Astrocyte of the cerebellum (primary cell): ENCODE measurements at regions not wholly inside any gene's neighbourhood (a gene's known extent, or its start where the extent isn't known, plus 50 kb on each side); places are given as distances from the start of the nearest gene placed in this dataset.

ENCODE experiments used
- DNase-seq: peaks from one replicate; pipeline ENCODE4 v3.0.0-alpha.2; 2011; ENCODE audit warnings: low read depth
- H3K4me3 ChIP-seq: 2 replicates; pipeline ENCODE4 v1.5.1; 2011; ENCODE audit warnings: mild to moderate bottlenecking, low read depth, low read length, moderate library complexity
- in situ Hi-C: cut with HindIII; loops from 2 replicates; pipeline ENCODE4 v1.10.0; 2017; ENCODE audit warnings: low sequenced_read_pairs
- TF ChIP-seq, protein P1 (sequence below): IDR thresholded peaks from 2 replicates; pipeline ENCODE4 v1.5.1; 2012; ENCODE audit warnings: low read length, low read depth, moderate library complexity, mild to moderate bottlenecking; ENCODE audit errors: missing control alignments

DNA sequence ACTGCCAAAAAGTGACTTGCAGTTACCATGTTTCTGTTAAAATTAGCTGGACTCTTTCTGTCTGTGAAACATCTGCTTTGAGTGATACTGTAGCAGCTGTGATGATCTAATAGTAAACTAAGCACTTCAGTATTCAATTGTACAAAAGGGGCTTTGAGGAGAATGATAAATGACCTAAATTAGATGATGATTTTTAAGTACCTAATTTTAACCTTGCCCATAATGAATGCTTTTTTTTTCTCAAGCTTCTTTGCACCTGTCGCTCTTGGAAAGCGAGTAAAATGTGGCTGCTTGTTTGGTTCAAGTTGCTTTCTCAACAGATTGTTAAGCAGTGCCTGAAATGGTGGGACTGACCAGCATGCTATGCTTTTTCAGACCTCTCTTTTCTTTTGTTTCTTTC, 752.3 kb downstream of the EPHA3 start:
- in situ Hi-C loops: no loop called here

DNA sequence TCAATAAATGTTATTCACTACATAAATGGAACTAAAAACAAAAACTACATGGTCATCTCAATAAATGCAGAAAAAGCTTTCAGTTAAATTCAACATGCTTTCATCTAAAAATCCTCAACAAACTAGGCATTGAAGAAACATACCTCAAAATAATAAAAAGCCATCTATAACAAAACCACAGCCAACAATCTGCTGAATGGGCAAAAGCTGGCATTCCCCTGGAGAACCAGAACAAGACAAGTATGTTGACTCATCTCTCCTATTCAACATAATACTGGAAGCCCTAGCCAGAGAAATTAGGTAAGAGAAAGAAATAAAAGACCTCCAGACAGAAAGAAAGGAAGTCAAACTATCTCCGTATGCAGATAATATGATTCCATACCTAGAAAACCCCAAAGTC, 759.9 kb downstream of the EPHA3 start:
- no peak overlapping the region for H3K4me3 ChIP-seq
- DNase-seq: no peak
- TF ChIP-seq, protein P1, sequence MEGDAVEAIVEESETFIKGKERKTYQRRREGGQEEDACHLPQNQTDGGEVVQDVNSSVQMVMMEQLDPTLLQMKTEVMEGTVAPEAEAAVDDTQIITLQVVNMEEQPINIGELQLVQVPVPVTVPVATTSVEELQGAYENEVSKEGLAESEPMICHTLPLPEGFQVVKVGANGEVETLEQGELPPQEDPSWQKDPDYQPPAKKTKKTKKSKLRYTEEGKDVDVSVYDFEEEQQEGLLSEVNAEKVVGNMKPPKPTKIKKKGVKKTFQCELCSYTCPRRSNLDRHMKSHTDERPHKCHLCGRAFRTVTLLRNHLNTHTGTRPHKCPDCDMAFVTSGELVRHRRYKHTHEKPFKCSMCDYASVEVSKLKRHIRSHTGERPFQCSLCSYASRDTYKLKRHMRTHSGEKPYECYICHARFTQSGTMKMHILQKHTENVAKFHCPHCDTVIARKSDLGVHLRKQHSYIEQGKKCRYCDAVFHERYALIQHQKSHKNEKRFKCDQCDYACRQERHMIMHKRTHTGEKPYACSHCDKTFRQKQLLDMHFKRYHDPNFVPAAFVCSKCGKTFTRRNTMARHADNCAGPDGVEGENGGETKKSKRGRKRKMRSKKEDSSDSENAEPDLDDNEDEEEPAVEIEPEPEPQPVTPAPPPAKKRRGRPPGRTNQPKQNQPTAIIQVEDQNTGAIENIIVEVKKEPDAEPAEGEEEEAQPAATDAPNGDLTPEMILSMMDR: no peak
- in situ Hi-C loops: no loop called here

More for the DNA sequence above, 752.3 kb downstream of the EPHA3 start:
- TF ChIP-seq, protein P1: no peak
- no peak overlapping the region for H3K4me3 ChIP-seq
- no peak for DNase-seq

GRCh38 chr3:89876116-89876515, 768.7 kb downstream of the EPHA3 start:
- no peak overlapping the region for H3K4me3 ChIP-seq
- DNase-seq: no peak
- TF ChIP-seq, protein P1: no peak
- in situ Hi-C loops: no loop called here

GRCh38 chr3:89877230-89877629, 769.8 kb downstream of the EPHA3 start:
- in situ Hi-C loops: no loop called here
- TF ChIP-seq, protein P1: no peak
- DNase-seq: no peak
- H3K4me3 ChIP-seq: no peak overlapping the region

- TF ChIP-seq, protein P1: no peak
- H3K4me3 ChIP-seq: no peak overlapping the region
- in situ Hi-C loops: no loop called here
- no peak for DNase-seq
These were observed 782.0 kb downstream of the EPHA3 start for GRCh38 chr3:89889386-89889785.

DNA sequence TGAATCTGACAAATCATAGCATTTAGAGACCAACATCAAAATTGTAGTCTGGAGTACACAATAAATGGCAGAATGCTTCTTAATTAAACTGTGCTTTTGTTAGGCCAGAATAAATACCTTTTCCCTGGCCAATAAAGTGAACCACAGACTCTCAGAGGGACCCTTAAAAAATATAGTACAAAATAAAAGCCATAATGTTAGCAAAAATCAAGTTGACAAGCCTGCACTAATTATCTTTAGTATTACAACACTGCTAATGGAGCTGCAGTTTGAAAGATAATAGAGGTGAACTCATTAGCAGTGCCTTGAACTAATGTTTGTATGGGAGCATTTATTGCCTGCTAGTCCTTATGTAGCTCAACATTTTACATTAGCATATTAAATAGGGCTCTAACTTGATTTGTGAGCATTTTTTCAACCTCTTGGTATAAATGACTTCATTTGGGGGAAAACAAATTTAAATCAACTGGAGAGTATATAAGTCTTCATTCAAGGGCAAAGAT, 801.3 kb downstream of the EPHA3 start:
- TF ChIP-seq, protein P1: no peak
- no peak for DNase-seq
- in situ Hi-C loops: no loop called here
- no peak overlapping the region for H3K4me3 ChIP-seq

GRCh38 chr3:89912031-89912430, 804.6 kb downstream of the EPHA3 start:
- TF ChIP-seq, protein P1: no peak
- in situ Hi-C loops: no loop called here
- H3K4me3 ChIP-seq: no peak overlapping the region

More at GRCh38 chr3:89912031-89912430, 804.6 kb downstream of the EPHA3 start:
- no peak for DNase-seq
